RWPE1 (cell line): ENCODE measurements at regions not wholly inside any gene's neighbourhood (a gene's known extent, or its start where the extent isn't known, plus 50 kb on each side); places are given as distances from the start of the nearest gene placed in this dataset.

Experiments
- CTCF ChIA-PET: fragments of 350-600 bp; sonication (Branson Sonifier 250); formaldehyde crosslinking; extraction: SDS; loops from one replicate; lab custom pipeline; 2021; lab: Yijun Ruan, JAX
- POLR2A ChIA-PET: fragments of 400-600 bp; formaldehyde crosslinking; extraction: SDS; loops from one replicate; lab custom pipeline; 2020; ENCODE audit warnings: antibody characterized with exemption; ENCODE audit not compliant: low non-redundant PET; lab: Yijun Ruan, JAX
- DNase-seq: peaks from one replicate; pipeline ENCODE4 v3.0.0; 2012; ENCODE audit warnings: low spot score
- H3K27ac ChIP-seq: fragments of 450-650 bp; 2 replicates; pipeline ENCODE4 v1.5.1; 2017
- CTCF ChIP-seq: fragments of 450-650 bp; conservative IDR thresholded peaks from 2 replicates; pipeline ENCODE4 v1.5.1; 2017; ENCODE audit warnings: low read depth, mild to moderate bottlenecking

GRCh38 chr9:119961774-119962424 lies 592.7 kb upstream of the BRINP1 start:
- CTCF ChIA-PET: interaction anchor here (0.7 kb wide), 1 partner anchor 21 kb away, joined by 3 read pairs; no protein-coding TSS in a partner anchor

GRCh38 chr9:119959846-119960545 lies 590.8 kb upstream of the BRINP1 start:
- no peak for DNase-seq
- ChIA-PET CTCF (interaction anchor here (0.7 kb wide), 1 partner anchor 217 kb away, joined by 3 read pairs; no protein-coding TSS in a partner anchor), POLR2A (no interaction called here)
- H3K27ac ChIP-seq: no peak overlapping the region
- TF ChIP-seq CTCF: no peak

More at GRCh38 chr9:119961774-119962424, 592.7 kb upstream of the BRINP1 start:
- TF ChIP-seq CTCF: no peak; the same call in 1 of the 2 replicates
- no peak overlapping the region for H3K27ac ChIP-seq
- POLR2A ChIA-PET: no interaction called here
- peak; percentile 36 for DNase-seq

GRCh38 chr9:119956111-119956510 lies 586.9 kb upstream of the BRINP1 start:
- TF ChIP-seq CTCF: no peak
- DNase-seq: no peak
- CTCF ChIA-PET: interaction anchor here (0.6 to 2.1 kb wide), 2 partner anchors 13 to 1757 kb away, joined by 3 to 5 read pairs; no protein-coding TSS in a partner anchor
- POLR2A ChIA-PET: interaction anchor here (0.7 kb wide), 1 partner anchor 312 kb away, joined by 10 read pairs; no protein-coding TSS in a partner anchor
- no peak overlapping the region for H3K27ac ChIP-seq

- ChIA-PET CTCF (interaction anchor here (2.1 kb wide), 1 partner anchor 14 kb away, joined by 5 read pairs; no protein-coding TSS in a partner anchor), POLR2A (no interaction called here)
- TF ChIP-seq CTCF: no peak
- no peak for DNase-seq
- H3K27ac ChIP-seq: no peak overlapping the region
These were observed 586.0 kb upstream of the BRINP1 start for GRCh38 chr9:119955276-119955675.

GRCh38 chr9:119951591-119951990 lies 582.4 kb upstream of the BRINP1 start:
- no peak for DNase-seq
- no peak for TF ChIP-seq CTCF
- no peak overlapping the region for H3K27ac ChIP-seq
- POLR2A ChIA-PET: no interaction called here
- CTCF ChIA-PET: no interaction called here

- DNase-seq: no peak
- TF ChIP-seq CTCF: no peak
- ChIA-PET POLR2A (no interaction called here), CTCF (interaction anchor here (0.6 kb wide), 1 partner anchor 38 kb away, joined by 3 read pairs; no protein-coding TSS in a partner anchor)
- no peak overlapping the region for H3K27ac ChIP-seq
These were observed 581.9 kb upstream of the BRINP1 start for GRCh38 chr9:119951090-119951489.
